OCI-LY7 (cell line): ENCODE measurements at regions not wholly inside any gene's neighbourhood (a gene's known extent, or its start where the extent isn't known, plus 50 kb on each side); places are given as distances from the start of the nearest gene placed in this dataset.

Source experiments
- BruUV-seq: library from RNA; stranded (reverse); fragments of 400-500 nt; replicated peaks from 2 replicates; lab custom pipeline; 2021; lab: Mats Ljungman, UMichigan
- CTCF ChIA-PET: fragments of 300-600 bp; sonication (Branson Sonifier 250); formaldehyde crosslinking; loops from one replicate; lab custom pipeline; 2022; ENCODE audit warnings: antibody characterized with exemption; ENCODE audit not compliant: unreplicated experiment; lab: Charles Lee
- POLR2A ChIA-PET: fragments of 300-600 bp; sonication (Branson Sonifier 250); formaldehyde crosslinking; loops from one replicate; lab custom pipeline; 2022; ENCODE audit warnings: antibody characterized with exemption; lab: Charles Lee
- DNase-seq: peaks from one replicate; pipeline ENCODE4 v3.0.0-alpha.2; 2015; ENCODE audit warnings: low spot score
- H2AFZ ChIP-seq: fragments of 200-600 bp; sonication (generic), shearing (Covaris generic); 2 replicates; pipeline ENCODE4 v1.6.1; 2014; ENCODE audit warnings: mild to moderate bottlenecking, antibody characterized with exemption, low read length, moderate library complexity
- H3K27ac ChIP-seq: fragments of 200-600 bp; sonication (generic); 2 replicates; pipeline ENCODE4 v1.5.1; 2014; ENCODE audit warnings: mixed run types, low read depth, mild to moderate bottlenecking, moderate library complexity, low read length, inconsistent platforms; ENCODE audit not compliant: poor library complexity, severe bottlenecking
- H3K36me3 ChIP-seq: fragments of 200-600 bp; sonication (generic); 2 replicates; pipeline ENCODE4 v1.6.1; 2014; ENCODE audit warnings: mild to moderate bottlenecking, antibody characterized with exemption, low read length, moderate library complexity, mixed read lengths; ENCODE audit not compliant: insufficient read depth
- H3K4me1 ChIP-seq: fragments of 200-600 bp; sonication (generic); 2 replicates; pipeline ENCODE4 v1.5.1; 2014; ENCODE audit warnings: mild to moderate bottlenecking, low read length; ENCODE audit not compliant: insufficient read depth, poor library complexity, severe bottlenecking
- H3K4me2 ChIP-seq: fragments of 200-600 bp; sonication (generic); 2 replicates; pipeline ENCODE4 v1.6.1; 2014; ENCODE audit warnings: mild to moderate bottlenecking, low read length
- H3K4me3 ChIP-seq: fragments of 200-600 bp; sonication (generic); 2 replicates; pipeline ENCODE4 v1.5.1; 2014; ENCODE audit warnings: mild to moderate bottlenecking, low read depth, low read length; ENCODE audit not compliant: poor library complexity, severe bottlenecking
- H3K79me2 ChIP-seq: fragments of 200-600 bp; sonication (generic); 2 replicates; pipeline ENCODE4 v1.6.1; 2016; ENCODE audit warnings: low read depth, mild to moderate bottlenecking, low read length, moderate library complexity, mixed read lengths; ENCODE audit not compliant: insufficient read depth
- H3K9me2 ChIP-seq: fragments of 200-600 bp; sonication (generic); 2 replicates; pipeline ENCODE4 v1.6.1; 2016; ENCODE audit warnings: mild to moderate bottlenecking, low read length, mixed read lengths; ENCODE audit not compliant: insufficient read depth
- H3K9me3 ChIP-seq: fragments of 200-600 bp; sonication (generic); 2 replicates; pipeline ENCODE4 v1.6.1; 2014; ENCODE audit warnings: mild to moderate bottlenecking, mixed run types, low read length, mixed read lengths
- H4K20me1 ChIP-seq: fragments of 200-600 bp; sonication (generic); 2 replicates; pipeline ENCODE4 v1.6.1; 2014; ENCODE audit warnings: mild to moderate bottlenecking, antibody characterized with exemption, low read length, moderate library complexity, mixed read lengths; ENCODE audit not compliant: insufficient read depth
- CTCF ChIP-seq: fragments of 200-600 bp; sonication (generic); conservative IDR thresholded peaks from 2 replicates; pipeline ENCODE4 v1.5.1; 2014; ENCODE audit warnings: mild to moderate bottlenecking, antibody characterized with exemption, low read length, moderate library complexity, mixed read lengths
- EZH2phosphoT487 ChIP-seq: fragments of 200-600 bp; sonication (generic); IDR thresholded peaks from 2 replicates; pipeline ENCODE4 v1.6.1; 2018; ENCODE audit warnings: low read depth, borderline replicate concordance, mild to moderate bottlenecking, mixed run types, antibody characterized with exemption, low read length, moderate library complexity, mixed read lengths
- intact Hi-C: fragments of 100-400 bp; cut with micrococcal nuclease; formaldehyde crosslinking; loops from one replicate; pipeline ENCODE4 v1.10.0; 2022; ENCODE audit not compliant: unreplicated experiment

GRCh38 chr2:150981826-150982225 lies 279.8 kb downstream of the RBM43 start:
- no TSS peak for BruUV-seq
- CTCF ChIA-PET, result no interaction called here
- no peaks in the 10 kb centered on the region for H3K36me3 ChIP-seq

GRCh38 chr2:150978053-150978452 lies 283.6 kb downstream of the RBM43 start:
- no peak for DNase-seq
- H2AFZ ChIP-seq, result no peak overlapping the region
- no peaks in the 10 kb centered on the region for H3K36me3 ChIP-seq
- H3K4me2 ChIP-seq, result no peak overlapping the region
- H3K4me3 ChIP-seq, result no peak overlapping the region
- H3K4me1 ChIP-seq, result no peaks in the 10 kb centered on the region
- no TSS peak for BruUV-seq
- H3K9me2 ChIP-seq, result no peaks in the 10 kb centered on the region
- ChIA-PET CTCF (no interaction called here), POLR2A (no interaction called here)
- no peak overlapping the region for H3K27ac ChIP-seq
- no peaks in the 10 kb centered on the region for H3K79me2 ChIP-seq
- no peak for TF ChIP-seq EZH2phosphoT487
- TF ChIP-seq CTCF, result no peak
- H3K9me3 ChIP-seq, result no peaks in the 10 kb centered on the region
- no peaks in the 10 kb centered on the region for H4K20me1 ChIP-seq
- intact Hi-C loops, result no loop called here

More at GRCh38 chr2:150981826-150982225, 279.8 kb downstream of the RBM43 start:
- POLR2A ChIA-PET, result interaction anchor here (0.6 kb wide), 1 partner anchor 190 kb away, joined by 3 read pairs; no protein-coding TSS in a partner anchor
- Histone ChIP-seq H4K20me1 (no peaks in the 10 kb centered on the region), H3K27ac (no peak overlapping the region), H3K4me3 (no peak overlapping the region), H3K9me2 (no peaks in the 10 kb centered on the region), H3K4me1 (no peaks in the 10 kb centered on the region), H3K9me3 (no peaks in the 10 kb centered on the region), H3K4me2 (no peak overlapping the region), H2AFZ (no peak overlapping the region), H3K79me2 (no peaks in the 10 kb centered on the region)
- no peak for TF ChIP-seq CTCF
- TF ChIP-seq EZH2phosphoT487, result no peak
- no peak for DNase-seq
- intact Hi-C loops, result no loop called here

GRCh38 chr2:150977296-150977695 lies 284.4 kb downstream of the RBM43 start:
- no peaks in the 10 kb centered on the region for H3K4me1 ChIP-seq
- DNase-seq, result no peak
- no peaks in the 10 kb centered on the region for H3K9me2 ChIP-seq
- no peaks in the 10 kb centered on the region for H3K36me3 ChIP-seq
- TF ChIP-seq CTCF (no peak), EZH2phosphoT487 (no peak)
- no peak overlapping the region for H3K4me3 ChIP-seq
- POLR2A ChIA-PET, result no interaction called here
- BruUV-seq, result no TSS peak
- H3K9me3 ChIP-seq, result no peaks in the 10 kb centered on the region
- intact Hi-C loops, result no loop called here
- no peaks in the 10 kb centered on the region for H3K79me2 ChIP-seq
- H3K4me2 ChIP-seq, result no peak overlapping the region
- H2AFZ ChIP-seq, result no peak overlapping the region
- no peak overlapping the region for H3K27ac ChIP-seq
- CTCF ChIA-PET, result no interaction called here
- H4K20me1 ChIP-seq, result no peaks in the 10 kb centered on the region
